ENCODE measurements at regions not wholly inside any gene's neighbourhood (a gene's known extent, or its start where the extent isn't known, plus 50 kb on each side); places are given as distances from the start of the nearest gene placed in this dataset.
"Not testable (repeated sequence)": the region's sequence is repeated elsewhere in the genome, so short reads cannot be mapped to it uniquely, and the experiment has no call there.

GRCh38 chr5:158034586-158034985, 175.6 kb upstream of the CLINT1 start:
- TF ChIP-seq, protein P1, sequence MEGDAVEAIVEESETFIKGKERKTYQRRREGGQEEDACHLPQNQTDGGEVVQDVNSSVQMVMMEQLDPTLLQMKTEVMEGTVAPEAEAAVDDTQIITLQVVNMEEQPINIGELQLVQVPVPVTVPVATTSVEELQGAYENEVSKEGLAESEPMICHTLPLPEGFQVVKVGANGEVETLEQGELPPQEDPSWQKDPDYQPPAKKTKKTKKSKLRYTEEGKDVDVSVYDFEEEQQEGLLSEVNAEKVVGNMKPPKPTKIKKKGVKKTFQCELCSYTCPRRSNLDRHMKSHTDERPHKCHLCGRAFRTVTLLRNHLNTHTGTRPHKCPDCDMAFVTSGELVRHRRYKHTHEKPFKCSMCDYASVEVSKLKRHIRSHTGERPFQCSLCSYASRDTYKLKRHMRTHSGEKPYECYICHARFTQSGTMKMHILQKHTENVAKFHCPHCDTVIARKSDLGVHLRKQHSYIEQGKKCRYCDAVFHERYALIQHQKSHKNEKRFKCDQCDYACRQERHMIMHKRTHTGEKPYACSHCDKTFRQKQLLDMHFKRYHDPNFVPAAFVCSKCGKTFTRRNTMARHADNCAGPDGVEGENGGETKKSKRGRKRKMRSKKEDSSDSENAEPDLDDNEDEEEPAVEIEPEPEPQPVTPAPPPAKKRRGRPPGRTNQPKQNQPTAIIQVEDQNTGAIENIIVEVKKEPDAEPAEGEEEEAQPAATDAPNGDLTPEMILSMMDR (IDR thresholded peaks at IDR 0.05): not testable (repeated sequence)
- TF ChIP-seq POLR2A (IDR thresholded peaks at IDR 0.05): not testable (repeated sequence)
